GM12878 (cell line): ENCODE measurements at regions not wholly inside any gene's neighbourhood (a gene's known extent, or its start where the extent isn't known, plus 50 kb on each side); places are given as distances from the start of the nearest gene placed in this dataset.

Experiments
- ASH2L ChIP-seq: fragments of 300-600, 200-600 bp; sonication (generic); IDR thresholded peaks from 2 replicates; pipeline ENCODE4 v1.6.1; 2017; ENCODE audit warnings: low read depth, mild to moderate bottlenecking, borderline replicate concordance
- BACH1 ChIP-seq: fragments of 450-650 bp; IDR thresholded peaks from 2 replicates; pipeline ENCODE4 v1.6.1; 2017; ENCODE audit warnings: mild to moderate bottlenecking, borderline replicate concordance
- BMI1 ChIP-seq: fragments of 450-650 bp; IDR thresholded peaks from 2 replicates; pipeline ENCODE4 v1.6.1; 2016; ENCODE audit warnings: mild to moderate bottlenecking, moderate library complexity, borderline replicate concordance
- CEBPB ChIP-seq, 2 experiments: fragments of 150-350 bp in 1 of 2; IDR thresholded peaks; 2 replicates each; pipeline ENCODE4 v1.6.1; 2012 to 2014; ENCODE audit warnings: low read depth in 2 of 2, low read length in 2 of 2, borderline replicate concordance in 1 of 2, inconsistent platforms in 1 of 2
- EZH2 ChIP-seq: IDR thresholded peaks from 2 replicates; pipeline ENCODE4 v1.6.1; 2012; ENCODE audit warnings: low read depth, mild to moderate bottlenecking, control low read depth, inconsistent platforms, low read length, borderline replicate concordance; ENCODE audit not compliant: control insufficient read depth
- MYC ChIP-seq: IDR thresholded peaks from 2 replicates; pipeline ENCODE4 v1.6.1; 2011; ENCODE audit warnings: mild to moderate bottlenecking, low read length, moderate library complexity, inconsistent platforms; ENCODE audit not compliant: insufficient read depth, insufficient replicate concordance, insufficient read length, severe bottlenecking
- NFXL1 ChIP-seq: fragments of 450-650 bp; IDR thresholded peaks from 2 replicates; pipeline ENCODE4 v1.6.1; 2017; ENCODE audit warnings: antibody characterized with exemption, mild to moderate bottlenecking, borderline replicate concordance
- NR2C2 ChIP-seq: IDR thresholded peaks from 2 replicates; pipeline ENCODE4 v1.6.1; 2011; ENCODE audit warnings: borderline replicate concordance, low read depth; ENCODE audit not compliant: control insufficient read depth, insufficient read length
- POLR2A ChIP-seq: IDR thresholded peaks from 2 replicates; pipeline ENCODE4 v1.6.1; 2011; ENCODE audit warnings: low read depth, mild to moderate bottlenecking, low read length
- SIN3A ChIP-seq: IDR thresholded peaks from 2 replicates; pipeline ENCODE4 v1.6.1; 2012; ENCODE audit warnings: low read depth, low read length, improper control_type of control experiment
- TCF12 ChIP-seq: IDR thresholded peaks from 2 replicates; pipeline ENCODE4 v1.6.1; 2011; ENCODE audit warnings: low read depth, mild to moderate bottlenecking, low read length
- ZNF274 ChIP-seq: IDR thresholded peaks from one replicate; pipeline ENCODE4 v1.8.0; 2011; ENCODE audit not compliant: insufficient read length, insufficient read depth
- ZSCAN29 ChIP-seq: fragments of 450-650 bp; IDR thresholded peaks from 2 replicates; pipeline ENCODE4 v1.6.1; 2017; ENCODE audit warnings: mild to moderate bottlenecking, moderate library complexity
- TF ChIP-seq, protein P1 (sequence below), 3 experiments: IDR thresholded peaks in 2 of 3; conservative IDR thresholded peaks in 1 of 3; 2 replicates each; pipeline ENCODE4 v1.5.1; 2011; ENCODE audit warnings: low read depth in 3 of 3, low read length in 3 of 3, mild to moderate bottlenecking in 3 of 3, control low read depth in 2 of 3, moderate library complexity in 2 of 3, inconsistent platforms in 1 of 3, mixed read lengths in 1 of 3; ENCODE audit not compliant: control insufficient read depth in 2 of 3, insufficient read depth in 1 of 3; ENCODE audit errors: extremely low read depth in 1 of 3

DNA sequence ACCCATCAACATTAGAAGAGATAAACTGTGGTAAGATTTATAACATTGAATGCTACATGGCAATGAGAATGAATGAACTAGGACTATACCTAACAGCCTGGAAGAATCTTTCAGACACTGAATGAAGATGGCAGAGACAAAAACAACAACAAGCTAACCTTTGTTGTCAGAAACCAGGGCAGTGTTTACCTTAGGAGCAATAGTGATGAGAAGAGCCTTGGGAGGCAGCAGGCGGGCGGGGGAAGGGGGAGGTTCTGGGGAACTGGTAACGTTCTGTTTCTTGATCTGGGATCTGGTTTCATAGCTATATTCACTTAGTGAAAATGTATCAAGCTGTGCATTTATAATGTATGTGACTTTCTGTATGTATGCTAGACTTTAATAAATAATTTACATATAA is 139.0 kb upstream of the TNRC6C start:
- TF ChIP-seq, protein P1, sequence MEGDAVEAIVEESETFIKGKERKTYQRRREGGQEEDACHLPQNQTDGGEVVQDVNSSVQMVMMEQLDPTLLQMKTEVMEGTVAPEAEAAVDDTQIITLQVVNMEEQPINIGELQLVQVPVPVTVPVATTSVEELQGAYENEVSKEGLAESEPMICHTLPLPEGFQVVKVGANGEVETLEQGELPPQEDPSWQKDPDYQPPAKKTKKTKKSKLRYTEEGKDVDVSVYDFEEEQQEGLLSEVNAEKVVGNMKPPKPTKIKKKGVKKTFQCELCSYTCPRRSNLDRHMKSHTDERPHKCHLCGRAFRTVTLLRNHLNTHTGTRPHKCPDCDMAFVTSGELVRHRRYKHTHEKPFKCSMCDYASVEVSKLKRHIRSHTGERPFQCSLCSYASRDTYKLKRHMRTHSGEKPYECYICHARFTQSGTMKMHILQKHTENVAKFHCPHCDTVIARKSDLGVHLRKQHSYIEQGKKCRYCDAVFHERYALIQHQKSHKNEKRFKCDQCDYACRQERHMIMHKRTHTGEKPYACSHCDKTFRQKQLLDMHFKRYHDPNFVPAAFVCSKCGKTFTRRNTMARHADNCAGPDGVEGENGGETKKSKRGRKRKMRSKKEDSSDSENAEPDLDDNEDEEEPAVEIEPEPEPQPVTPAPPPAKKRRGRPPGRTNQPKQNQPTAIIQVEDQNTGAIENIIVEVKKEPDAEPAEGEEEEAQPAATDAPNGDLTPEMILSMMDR (IDR thresholded peaks at IDR 0.05 in 2 of 3, conservative IDR thresholded peaks at IDR 0.05 in 1 of 3; ENCODE audit: control insufficient read depth in 2 of 3, extremely low read depth in 1 of 3, insufficient read depth in 1 of 3, low read depth in 3 of 3, low read length in 3 of 3): no peak
- TF ChIP-seq ASH2L: no peak
- TF ChIP-seq CEBPB (IDR thresholded peaks at IDR 0.05; ENCODE audit: borderline replicate concordance in 1 of 2, low read depth in 2 of 2, low read length in 2 of 2): no peak
- TF ChIP-seq POLR2A: no peak
- TF ChIP-seq ZNF274: no peak
- no peak for TF ChIP-seq MYC
- TF ChIP-seq NFXL1: no peak
- no peak for TF ChIP-seq SIN3A
- TF ChIP-seq ZSCAN29: no peak
- no peak for TF ChIP-seq BMI1
- TF ChIP-seq NR2C2: no peak
- no peak for TF ChIP-seq BACH1
- TF ChIP-seq TCF12: no peak
- TF ChIP-seq EZH2: no peak
